Jurkat, Clone E6-1 (cell line): ENCODE measurements at regions not wholly inside any gene's neighbourhood (a gene's known extent, or its start where the extent isn't known, plus 50 kb on each side); places are given as distances from the start of the nearest gene placed in this dataset.

Source experiments
- DNase-seq: peaks from one replicate; pipeline ENCODE4 v3.0.0-alpha.2; 2011; ENCODE audit warnings: low read depth, low spot score
- H3K4me3 ChIP-seq: 2 replicates; pipeline ENCODE4 v1.5.1; 2011; ENCODE audit warnings: mild to moderate bottlenecking, low read length, control low read depth, moderate library complexity

DNA sequence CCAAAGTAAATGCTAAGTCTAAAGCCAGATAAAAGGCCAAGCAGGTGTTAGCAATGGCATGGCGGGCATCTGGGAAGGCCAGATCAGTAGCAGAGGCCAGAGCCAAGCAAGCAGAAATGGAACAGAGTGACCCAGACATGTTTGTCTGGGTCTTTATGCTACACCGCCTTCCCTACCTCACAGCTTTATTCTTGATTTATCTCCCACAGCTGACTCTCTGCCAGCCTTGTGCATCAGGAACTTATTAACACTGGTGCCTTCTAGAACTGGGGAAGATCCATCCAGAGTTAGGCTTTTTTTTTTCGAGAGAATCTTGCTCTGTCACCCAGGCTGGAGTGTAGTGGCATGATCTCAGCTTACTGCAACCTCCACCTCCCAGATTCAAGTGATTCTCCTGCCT lies 112.5 kb upstream of the SLC44A1 start:
- DNase-seq = no peak
- H3K4me3 ChIP-seq = no peak overlapping the region

- DNase-seq = no peak
- H3K4me3 ChIP-seq = no peak overlapping the region
These were observed 111.8 kb upstream of the SLC44A1 start for GRCh38 chr9:105132606-105133005.

DNA sequence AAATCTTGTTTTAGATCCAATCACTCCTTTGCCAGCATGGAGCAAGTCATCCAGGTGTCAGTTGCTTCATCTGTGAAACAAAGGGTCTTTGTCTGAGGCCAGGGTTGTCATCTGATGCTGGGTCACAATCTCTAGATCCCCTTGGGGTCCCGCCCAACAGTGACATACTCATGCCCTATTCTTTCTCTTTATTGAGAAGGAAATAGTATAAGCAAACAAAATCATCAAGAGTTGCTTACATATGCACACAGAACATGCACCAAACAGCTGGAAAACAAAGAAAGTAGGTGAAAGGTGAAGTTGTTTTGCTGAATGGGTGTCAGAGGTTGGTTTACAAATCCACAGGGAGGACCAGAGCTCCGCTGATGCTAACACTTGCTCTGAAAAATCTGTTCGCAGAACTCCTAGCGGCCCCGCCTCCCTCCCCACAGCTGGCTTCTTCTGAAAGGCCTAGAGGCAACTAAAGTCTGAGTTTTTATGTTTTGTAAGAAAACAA lies 106.1 kb upstream of the SLC44A1 start:
- DNase-seq = no peak
- no peak overlapping the region for H3K4me3 ChIP-seq

- no peak overlapping the region for H3K4me3 ChIP-seq
- DNase-seq = no peak
These were observed 103.1 kb upstream of the SLC44A1 start for GRCh38 chr9:105141146-105141975.

GRCh38 chr9:105141976-105142250 lies 102.5 kb upstream of the SLC44A1 start:
- H3K4me3 ChIP-seq = no peak overlapping the region
- DNase-seq = no peak

DNA sequence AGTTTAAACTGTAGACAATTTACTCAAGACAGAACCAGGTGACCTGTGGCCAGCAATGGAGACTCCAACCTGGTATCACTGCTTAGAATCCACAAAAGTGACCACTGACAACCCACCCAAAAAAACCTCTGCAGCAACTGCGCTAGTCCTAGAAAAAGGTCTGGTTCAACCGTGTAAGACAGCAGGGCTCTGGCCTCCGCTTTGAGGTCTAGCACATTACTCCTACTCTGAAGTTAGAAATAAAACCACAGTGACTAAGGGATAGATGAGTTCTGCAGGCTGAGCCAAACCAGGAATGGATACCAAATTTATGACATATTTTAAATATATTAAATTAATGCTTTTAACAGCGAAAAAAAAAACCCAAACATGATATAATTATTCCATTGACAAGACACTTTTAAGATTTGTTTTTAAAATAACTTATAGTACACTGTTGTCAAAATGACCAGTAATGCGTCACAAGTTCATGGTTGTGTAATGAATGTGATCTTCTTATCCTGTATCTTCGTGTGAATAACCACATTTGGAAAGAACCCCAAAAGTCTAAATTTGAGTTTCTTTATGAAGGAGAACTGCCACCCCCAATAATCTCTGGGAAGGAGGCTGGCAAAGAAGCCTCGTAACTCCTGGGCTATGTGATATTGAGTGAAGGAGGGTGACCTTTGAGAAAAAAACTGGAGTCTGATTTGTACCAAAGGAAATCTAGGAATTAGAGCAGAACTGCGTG lies 101.9 kb upstream of the SLC44A1 start:
- no peak overlapping the region for H3K4me3 ChIP-seq
- no peak for DNase-seq

DNA sequence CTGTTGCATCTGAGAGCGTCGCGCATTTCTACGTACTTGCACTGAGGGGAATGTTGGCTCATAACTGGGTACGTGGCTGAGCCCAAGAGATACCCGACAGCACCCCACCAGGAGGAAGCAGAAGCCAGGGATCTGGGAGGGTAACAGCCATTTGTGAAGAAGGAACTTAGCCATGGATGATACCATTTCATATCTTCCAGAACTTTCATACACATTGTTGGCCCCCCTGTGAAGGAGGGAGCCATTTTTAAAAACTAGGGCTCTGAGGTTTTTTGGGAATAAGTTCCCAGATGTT lies 101.4 kb upstream of the SLC44A1 start:
- H3K4me3 ChIP-seq = no peak overlapping the region
- DNase-seq = no peak

DNA sequence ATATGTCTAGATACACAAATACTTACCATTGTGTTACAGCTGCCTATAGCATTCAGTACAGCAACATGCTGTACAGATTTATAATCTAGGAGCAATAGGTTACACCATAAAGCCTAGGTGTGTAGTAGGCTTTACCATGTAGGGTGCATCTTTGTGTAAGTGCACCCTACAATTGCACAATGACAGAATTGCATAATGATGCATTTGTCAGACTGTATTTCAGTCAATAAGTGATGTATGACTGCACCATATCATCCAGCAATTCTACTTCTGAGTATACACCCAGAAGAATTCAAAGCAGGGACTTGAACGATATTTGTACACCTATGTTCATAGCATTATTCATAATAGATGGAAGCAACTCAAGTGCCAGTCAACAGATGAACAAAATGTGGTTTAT lies 100.4 kb upstream of the SLC44A1 start:
- H3K4me3 ChIP-seq = no peak overlapping the region
- DNase-seq = no peak

GRCh38 chr9:105144841-105145240 lies 99.6 kb upstream of the SLC44A1 start:
- peak; percentile 44 for DNase-seq
- no peak overlapping the region for H3K4me3 ChIP-seq

DNA sequence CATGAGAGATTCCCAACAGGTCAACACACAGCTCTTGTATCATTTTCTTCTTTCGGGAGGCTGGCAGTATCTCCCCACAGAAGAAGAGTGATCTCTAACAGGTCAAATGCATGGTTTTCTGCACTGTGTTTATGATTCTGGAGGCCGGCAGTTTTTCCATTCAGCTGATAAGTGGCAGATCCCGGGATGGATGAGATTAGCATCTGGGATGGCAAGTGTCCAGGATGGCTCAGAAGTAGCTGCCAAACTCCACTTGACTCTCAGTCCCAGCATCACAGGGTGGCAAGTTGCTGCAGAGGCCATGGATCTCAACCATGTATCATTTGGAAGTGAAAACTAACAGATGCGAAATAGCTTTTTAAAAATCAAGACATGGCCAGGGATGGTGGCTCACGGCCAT lies 97.8 kb upstream of the SLC44A1 start:
- no peak for DNase-seq
- H3K4me3 ChIP-seq = no peak overlapping the region

GRCh38 chr9:105147110-105147871 lies 97.2 kb upstream of the SLC44A1 start:
- H3K4me3 ChIP-seq = no peak overlapping the region
- no peak for DNase-seq

DNA sequence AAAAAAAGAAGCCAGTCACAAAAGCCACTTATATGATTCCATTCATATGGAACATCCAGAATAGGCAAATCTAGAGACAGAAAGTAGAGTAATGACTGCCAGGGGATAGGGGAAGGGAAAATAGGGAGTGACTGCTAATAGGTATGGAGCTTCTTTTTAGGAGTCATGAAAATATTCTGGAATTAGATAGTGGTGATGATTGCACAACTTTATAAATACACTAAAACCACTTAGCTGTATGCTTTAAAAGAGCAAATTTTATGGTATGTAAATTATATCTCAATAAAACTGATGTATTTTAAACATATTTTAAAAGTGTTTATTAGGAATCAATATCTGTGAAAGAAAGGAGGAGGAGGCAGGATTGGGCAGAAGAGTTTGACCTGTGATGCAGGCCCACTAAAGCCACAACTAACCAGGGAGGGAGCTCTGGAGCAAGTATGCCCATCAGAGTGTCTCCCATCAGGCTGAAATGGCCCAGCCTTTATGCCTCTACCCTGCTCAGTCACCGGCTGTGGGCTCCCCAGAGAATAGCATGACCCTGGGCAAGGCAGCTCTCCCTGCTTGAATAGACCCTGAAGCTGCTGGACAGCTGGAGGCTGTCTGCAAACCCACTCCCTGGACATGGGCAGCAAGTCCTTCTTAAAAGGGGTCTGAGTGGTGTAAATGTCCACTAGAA lies 96.0 kb upstream of the SLC44A1 start:
- no peak overlapping the region for H3K4me3 ChIP-seq
- no peak for DNase-seq

GRCh38 chr9:105150991-105151685 lies 93.3 kb upstream of the SLC44A1 start:
- no peak for DNase-seq
- H3K4me3 ChIP-seq = no peak overlapping the region

DNA sequence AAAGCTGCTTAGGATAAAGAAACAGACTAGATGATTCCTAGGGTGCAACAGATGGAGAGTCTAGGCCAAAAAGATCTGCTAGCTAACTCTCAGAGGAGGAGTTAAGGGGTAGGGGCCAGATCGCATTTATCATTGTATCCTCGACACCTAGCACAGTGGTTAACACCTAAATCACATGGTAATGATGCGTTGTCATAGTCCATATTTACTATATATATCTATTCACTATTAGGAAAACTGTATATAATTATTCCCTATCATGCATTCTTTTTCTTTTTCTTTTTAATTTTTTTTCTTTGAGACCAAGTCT lies 92.8 kb upstream of the SLC44A1 start:
- no peak for DNase-seq
- H3K4me3 ChIP-seq = no peak overlapping the region

DNA sequence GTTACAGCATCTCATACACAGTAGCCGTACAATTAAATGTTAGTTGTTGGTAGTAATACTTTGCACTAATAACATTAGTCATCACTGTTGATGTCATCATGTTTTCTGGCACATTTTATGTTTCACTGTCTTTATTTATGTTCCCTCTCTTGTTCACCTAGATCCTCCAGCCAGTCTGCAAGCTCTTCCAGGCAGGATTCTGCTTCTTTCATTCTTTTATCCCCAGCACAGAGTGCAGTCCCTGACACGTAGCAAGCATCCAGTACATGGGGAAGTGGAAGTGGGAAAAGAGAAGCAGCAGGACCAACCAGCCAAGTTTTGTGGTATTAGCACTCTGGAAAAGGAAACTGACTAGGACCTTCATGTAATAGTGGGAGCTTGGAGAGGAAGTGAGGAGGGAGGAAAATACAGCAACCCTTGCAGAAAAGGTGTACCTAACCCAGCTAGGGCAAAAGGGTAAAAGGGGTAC lies 89.7 kb upstream of the SLC44A1 start:
- no peak overlapping the region for H3K4me3 ChIP-seq
- DNase-seq = no peak

DNA sequence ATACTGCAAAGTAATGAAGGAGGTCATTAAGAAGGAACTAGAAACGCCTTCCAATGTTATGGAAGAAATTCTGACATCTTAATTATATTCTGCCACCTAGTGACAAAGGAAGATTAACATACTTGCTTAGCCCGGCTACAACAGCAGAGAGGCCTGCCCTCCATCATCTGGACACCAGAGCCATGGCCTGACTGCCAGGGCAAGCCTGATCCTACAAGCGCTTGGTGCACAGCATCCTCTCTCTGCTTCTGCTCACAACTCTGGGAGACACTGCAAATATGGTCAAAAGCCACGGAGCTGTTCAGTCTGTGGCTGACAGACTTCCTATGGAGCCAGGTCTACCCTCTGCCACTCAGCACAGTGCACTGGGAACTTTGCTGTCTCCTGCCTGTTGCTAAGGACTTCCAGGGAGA lies 87.3 kb upstream of the SLC44A1 start:
- DNase-seq = peak; percentile 50
- no peak overlapping the region for H3K4me3 ChIP-seq

DNA sequence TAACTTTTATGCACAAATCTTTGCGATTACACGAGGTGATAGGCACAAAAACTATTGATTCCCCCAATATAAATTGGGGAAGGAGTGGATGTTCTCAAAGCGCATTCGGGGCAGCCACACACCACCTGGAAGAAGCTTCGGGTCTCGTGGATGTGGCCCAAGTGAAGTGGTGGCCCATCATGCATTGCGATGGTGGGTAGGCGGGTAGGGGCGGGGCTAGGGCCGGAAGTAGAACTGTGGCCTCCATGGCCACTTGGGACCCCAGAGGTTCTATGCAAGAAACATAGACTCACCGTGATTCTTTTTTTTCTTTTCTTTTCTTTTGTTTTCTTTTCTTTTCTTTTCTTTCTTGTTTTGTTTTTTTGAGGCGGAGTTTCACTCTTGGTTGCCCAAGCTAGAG lies 86.4 kb upstream of the SLC44A1 start:
- no peak overlapping the region for H3K4me3 ChIP-seq
- no peak for DNase-seq

- DNase-seq = no peak
- H3K4me3 ChIP-seq = no peak overlapping the region
These were observed 85.6 kb upstream of the SLC44A1 start for GRCh38 chr9:105158898-105159297.

DNA sequence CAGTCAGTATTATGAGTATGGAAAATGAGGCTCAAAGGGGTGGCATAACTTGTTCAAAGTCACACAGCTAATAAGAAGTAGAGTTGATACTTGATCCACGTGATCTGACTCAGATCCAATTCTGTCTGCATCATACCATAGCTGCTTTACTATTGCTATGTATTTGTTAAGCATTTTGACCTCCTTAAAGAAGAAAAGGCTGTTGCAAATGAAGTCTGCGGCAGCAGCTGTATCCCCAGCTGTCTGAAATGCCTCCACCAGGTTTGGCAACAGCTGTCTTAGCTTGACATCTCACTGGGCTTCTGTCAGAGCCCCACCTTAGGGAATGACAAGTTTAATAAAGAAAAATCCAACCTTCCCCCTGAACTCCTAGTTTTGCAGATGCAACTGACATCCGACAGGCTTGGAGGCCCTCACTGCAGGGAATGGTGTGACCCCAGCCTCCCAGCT lies 75.6 kb upstream of the SLC44A1 start:
- no peak for DNase-seq
- no peak overlapping the region for H3K4me3 ChIP-seq
